Endodermal cell (in vitro differentiated cells): ENCODE measurements at regions not wholly inside any gene's neighbourhood (a gene's known extent, or its start where the extent isn't known, plus 50 kb on each side); places are given as distances from the start of the nearest gene placed in this dataset.
A peak's percentile ranks its signal among the peaks of the same experiment; 100 is the strongest.

ENCODE experiments used
- DNase-seq: peaks from one replicate; pipeline ENCODE4 v3.0.0-alpha.2; 2017
- H3K27ac ChIP-seq: 2 replicates; pipeline ENCODE4 v1.5.1; 2013; ENCODE audit warnings: mild to moderate bottlenecking, low read depth, low read length, moderate library complexity
- H3K27me3 ChIP-seq: 2 replicates; pipeline ENCODE4 v1.6.1; 2013; ENCODE audit warnings: mild to moderate bottlenecking, low read length, moderate library complexity; ENCODE audit not compliant: insufficient read depth, control insufficient read depth, poor library complexity, severe bottlenecking
- H3K36me3 ChIP-seq: 2 replicates; pipeline ENCODE4 v1.7.0; 2013; ENCODE audit warnings: mild to moderate bottlenecking, low read length, moderate library complexity; ENCODE audit not compliant: control insufficient read depth, insufficient read depth
- H3K4me1 ChIP-seq: one replicate; pipeline ENCODE4 v1.7.0; 2013; ENCODE audit warnings: low read length; ENCODE audit not compliant: control insufficient read depth, insufficient read depth
- H3K4me3 ChIP-seq: 2 replicates; pipeline ENCODE4 v1.5.1; 2013; ENCODE audit warnings: mild to moderate bottlenecking, low read length, moderate library complexity
- H3K9ac ChIP-seq: 2 replicates; pipeline ENCODE4 v1.6.1; 2013; ENCODE audit warnings: mild to moderate bottlenecking, low read length, moderate library complexity; ENCODE audit not compliant: poor library complexity, severe bottlenecking; ENCODE audit errors: extremely low read depth
- H3K9me3 ChIP-seq: 2 replicates; pipeline ENCODE4 v1.6.1; 2013; ENCODE audit warnings: mild to moderate bottlenecking, low read length, moderate library complexity; ENCODE audit not compliant: control insufficient read depth
- H3K27ac Mint-ChIP-seq: 2 replicates; pipeline ENCODE4 v1.8.0; 2020; ENCODE audit warnings: mixed read lengths
- H3K27me3 Mint-ChIP-seq: 2 replicates; pipeline ENCODE4 v1.8.0; 2021; ENCODE audit warnings: mild to moderate bottlenecking, mixed read lengths; ENCODE audit not compliant: insufficient read depth
- H3K36me3 Mint-ChIP-seq: 2 replicates; pipeline ENCODE4 v1.8.0; 2020; ENCODE audit warnings: low read depth, mixed read lengths
- H3K4me1 Mint-ChIP-seq: 2 replicates; pipeline ENCODE4 v1.8.0; 2020; ENCODE audit warnings: mixed read lengths
- H3K4me3 Mint-ChIP-seq: 2 replicates; pipeline ENCODE4 v1.8.0; 2020; ENCODE audit warnings: mild to moderate bottlenecking, moderate library complexity, mixed read lengths
- H3K9me3 Mint-ChIP-seq: 2 replicates; pipeline ENCODE4 v1.8.0; 2020; ENCODE audit warnings: mild to moderate bottlenecking, mixed read lengths
- WGBS, 2 experiments: methylation state at CpG; one replicate each; pipeline versions ENCODE4 v1.1.5 to v1.1.7; 2013; ENCODE audit warnings: missing lambda C conversion rate in 2 of 2, mixed read lengths in 1 of 2; ENCODE audit not compliant: insufficient coverage in 1 of 2, insufficient read length in 1 of 2; 5-methylcytosine and 5-hydroxymethylcytosine counted together
- TF ChIP-seq, protein P1 (sequence below): fragments of 200-600 bp; sonication (generic); conservative IDR thresholded peaks from 2 replicates; pipeline ENCODE4 v1.5.0; 2021; ENCODE audit warnings: antibody characterized with exemption, mild to moderate bottlenecking

DNA sequence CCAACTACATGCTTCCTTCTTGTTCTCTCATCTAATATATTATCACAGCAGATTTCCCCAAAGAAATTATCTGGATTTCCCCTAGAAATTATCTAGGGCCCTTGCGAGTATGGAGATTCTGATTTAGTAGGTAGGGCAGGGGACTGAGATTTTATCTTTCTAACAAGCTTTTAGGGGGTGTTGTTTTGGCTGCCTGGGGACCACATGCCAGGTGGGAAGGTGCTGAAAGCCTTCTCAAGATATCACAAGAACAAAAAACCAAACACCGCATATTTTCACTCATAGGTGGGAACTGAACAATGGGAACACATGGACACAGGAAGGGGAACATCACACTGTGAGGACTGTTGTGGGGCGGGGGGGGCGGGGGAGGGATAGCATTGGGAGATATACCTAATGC, 146.5 kb upstream of the CDH10 start:
- Histone ChIP-seq H3K4me3 (no peak overlapping the region), H3K27ac (no peak overlapping the region), H3K36me3 (no peaks in the 10 kb centered on the region), H3K27me3 (no peaks in the 10 kb centered on the region), H3K4me1 (no peaks in the 10 kb centered on the region), H3K9ac (no peak overlapping the region), H3K9me3 (no peaks in the 10 kb centered on the region)
- no peak for DNase-seq
- H3K27ac Mint-ChIP-seq, result peak overlapping the region; percentile 74
- H3K9me3 Mint-ChIP-seq, result no peaks in the 10 kb centered on the region
- H3K4me3 Mint-ChIP-seq, result no peak overlapping the region
- H3K36me3 Mint-ChIP-seq, result no peaks in the 10 kb centered on the region
- WGBS, 2 experiments, result 76% methylated on average over 3 of the region's 4 CpGs; no CpG with 5 or more reads in 1 of the 2 experiments
- TF ChIP-seq, protein P1, sequence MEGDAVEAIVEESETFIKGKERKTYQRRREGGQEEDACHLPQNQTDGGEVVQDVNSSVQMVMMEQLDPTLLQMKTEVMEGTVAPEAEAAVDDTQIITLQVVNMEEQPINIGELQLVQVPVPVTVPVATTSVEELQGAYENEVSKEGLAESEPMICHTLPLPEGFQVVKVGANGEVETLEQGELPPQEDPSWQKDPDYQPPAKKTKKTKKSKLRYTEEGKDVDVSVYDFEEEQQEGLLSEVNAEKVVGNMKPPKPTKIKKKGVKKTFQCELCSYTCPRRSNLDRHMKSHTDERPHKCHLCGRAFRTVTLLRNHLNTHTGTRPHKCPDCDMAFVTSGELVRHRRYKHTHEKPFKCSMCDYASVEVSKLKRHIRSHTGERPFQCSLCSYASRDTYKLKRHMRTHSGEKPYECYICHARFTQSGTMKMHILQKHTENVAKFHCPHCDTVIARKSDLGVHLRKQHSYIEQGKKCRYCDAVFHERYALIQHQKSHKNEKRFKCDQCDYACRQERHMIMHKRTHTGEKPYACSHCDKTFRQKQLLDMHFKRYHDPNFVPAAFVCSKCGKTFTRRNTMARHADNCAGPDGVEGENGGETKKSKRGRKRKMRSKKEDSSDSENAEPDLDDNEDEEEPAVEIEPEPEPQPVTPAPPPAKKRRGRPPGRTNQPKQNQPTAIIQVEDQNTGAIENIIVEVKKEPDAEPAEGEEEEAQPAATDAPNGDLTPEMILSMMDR, result no peak
- H3K4me1 Mint-ChIP-seq, result peaks cover 9% of the 10 kb centered on the region
- H3K27me3 Mint-ChIP-seq, result no peaks in the 10 kb centered on the region

- H3K9ac ChIP-seq, result no peak overlapping the region
- peaks cover 9% of the 10 kb centered on the region for H3K4me1 Mint-ChIP-seq
Measured at GRCh38 chr5:24789611-24790351, 145.0 kb upstream of the CDH10 start.

GRCh38 chr5:24788829-24789514, 144.2 kb upstream of the CDH10 start:
- TF ChIP-seq, protein P1, result no peak
- no peaks in the 10 kb centered on the region for H3K9me3 Mint-ChIP-seq
- H3K27me3 Mint-ChIP-seq, result no peaks in the 10 kb centered on the region
- no peaks in the 10 kb centered on the region for H3K36me3 ChIP-seq
- H3K27ac ChIP-seq, result no peak overlapping the region
- H3K9me3 ChIP-seq, result no peaks in the 10 kb centered on the region
- no peak overlapping the region for H3K27ac Mint-ChIP-seq
- peaks cover 9% of the 10 kb centered on the region for H3K4me1 Mint-ChIP-seq
- no peaks in the 10 kb centered on the region for H3K27me3 ChIP-seq
- no peak overlapping the region for H3K4me3 ChIP-seq
- 94 to 100% methylated on average over 1 to 2 of the region's 2 CpGs for WGBS, 2 experiments
- H3K4me1 ChIP-seq, result no peaks in the 10 kb centered on the region
- no peaks in the 10 kb centered on the region for H3K36me3 Mint-ChIP-seq
- H3K9ac ChIP-seq, result no peak overlapping the region
- H3K4me3 Mint-ChIP-seq, result no peak overlapping the region
- DNase-seq, result no peak

More at GRCh38 chr5:24789611-24790351, 145.0 kb upstream of the CDH10 start:
- Histone ChIP-seq H3K4me3 (no peak overlapping the region), H3K27ac (no peak overlapping the region), H3K27me3 (no peaks in the 10 kb centered on the region), H3K36me3 (no peaks in the 10 kb centered on the region), H3K9me3 (no peaks in the 10 kb centered on the region), H3K4me1 (no peaks in the 10 kb centered on the region)
- Mint-ChIP-seq H3K36me3 (no peaks in the 10 kb centered on the region), H3K27ac (no peak overlapping the region), H3K27me3 (no peaks in the 10 kb centered on the region), H3K9me3 (no peaks in the 10 kb centered on the region), H3K4me3 (no peak overlapping the region)
- TF ChIP-seq, protein P1, result no peak
- WGBS, 2 experiments, result 57 to 94% methylated on average over 1 to 4 of the region's 4 CpGs
- DNase-seq, result no peak
